ENCODE measurements at regions not wholly inside any gene's neighbourhood (a gene's known extent, or its start where the extent isn't known, plus 50 kb on each side); places are given as distances from the start of the nearest gene placed in this dataset.

- intact Hi-C loops (cut with DNase I), result no loop called here
- Histone ChIP-seq H3K27me3 (no peaks in the 10 kb centered on the region), H3K27ac (no peak overlapping the region), H3K9me3 (no peaks in the 10 kb centered on the region), H3K4me3 (no peak overlapping the region), H3K4me1 (no peaks in the 10 kb centered on the region), H3K36me3 (no peaks in the 10 kb centered on the region)
- TF ChIP-seq CTCF (IDR thresholded peaks at IDR 0.05), result no peak
- no peak for DNase-seq (ENCODE audit: low spot score in 2 of 2)
Measured at GRCh38 chr3:135560847-135561246, 404.7 kb upstream of the PPP2R3A start.

DNA sequence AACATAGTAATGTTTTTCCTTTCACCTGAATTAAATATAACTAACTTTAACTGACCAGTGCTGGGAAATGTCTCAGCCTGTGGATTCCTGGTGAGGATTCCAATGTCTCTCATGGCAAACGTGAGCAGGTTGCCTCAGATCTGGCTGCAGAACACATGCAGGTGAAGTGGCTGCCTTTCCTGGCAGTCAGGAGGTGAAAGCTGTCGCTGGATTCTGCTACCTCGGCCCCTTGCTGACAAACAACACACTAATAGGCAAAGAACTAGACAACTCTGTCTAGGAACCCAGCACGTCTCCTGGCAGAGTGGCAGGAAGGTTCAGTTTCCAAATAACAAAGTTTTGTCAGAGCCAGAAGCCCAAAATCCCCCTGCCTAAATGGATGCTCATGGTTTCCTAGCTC lies 400.8 kb upstream of the PPP2R3A start:
- Histone ChIP-seq H3K27me3 (no peaks in the 10 kb centered on the region), H3K4me1 (no peaks in the 10 kb centered on the region), H3K27ac (no peak overlapping the region), H3K36me3 (no peaks in the 10 kb centered on the region), H3K4me3 (no peak overlapping the region), H3K9me3 (no peaks in the 10 kb centered on the region)
- no peak for DNase-seq (ENCODE audit: low spot score in 2 of 2)
- TF ChIP-seq CTCF (IDR thresholded peaks at IDR 0.05), result no peak
- intact Hi-C loops (cut with DNase I), result no loop called here

GRCh38 chr3:135565546-135565945 lies 400.0 kb upstream of the PPP2R3A start:
- Histone ChIP-seq H3K27me3 (no peaks in the 10 kb centered on the region), H3K9me3 (no peaks in the 10 kb centered on the region), H3K36me3 (no peaks in the 10 kb centered on the region), H3K27ac (no peak overlapping the region), H3K4me1 (no peaks in the 10 kb centered on the region), H3K4me3 (no peak overlapping the region)
- intact Hi-C loops (cut with DNase I), result no loop called here
- no peak for DNase-seq (ENCODE audit: low spot score in 2 of 2)
- no peak for TF ChIP-seq CTCF (IDR thresholded peaks at IDR 0.05)

GRCh38 chr3:135567223-135567622 lies 398.3 kb upstream of the PPP2R3A start:
- Histone ChIP-seq H3K9me3 (no peaks in the 10 kb centered on the region), H3K27me3 (no peaks in the 10 kb centered on the region), H3K36me3 (no peaks in the 10 kb centered on the region), H3K27ac (no peak overlapping the region), H3K4me3 (no peak overlapping the region), H3K4me1 (no peaks in the 10 kb centered on the region)
- intact Hi-C loops (cut with DNase I), result no loop called here
- no peak for DNase-seq (ENCODE audit: low spot score in 2 of 2)
- no peak for TF ChIP-seq CTCF (IDR thresholded peaks at IDR 0.05)

DNA sequence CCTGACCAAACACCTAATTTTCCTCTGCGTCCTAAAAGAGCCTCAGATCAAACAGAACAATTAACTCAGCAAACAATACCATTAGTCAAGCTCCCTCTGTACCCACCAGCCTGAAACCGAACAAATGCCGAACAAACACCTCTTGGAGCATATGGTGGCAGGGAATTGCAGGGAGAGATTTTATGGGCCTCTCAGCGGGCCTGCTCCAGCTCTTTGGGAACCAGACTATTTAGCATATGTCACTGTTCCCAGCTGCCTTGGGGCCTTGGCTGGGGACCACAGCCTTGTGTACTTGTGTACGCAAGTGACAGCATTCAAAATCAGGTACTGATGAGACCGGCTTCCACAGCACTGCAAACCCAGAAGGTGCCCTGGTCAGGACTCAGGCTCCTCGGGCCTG lies 388.8 kb upstream of the PPP2R3A start:
- H3K27ac ChIP-seq, result no peak overlapping the region
- H3K36me3 ChIP-seq, result no peaks in the 10 kb centered on the region
- no peaks in the 10 kb centered on the region for H3K9me3 ChIP-seq
- no peaks in the 10 kb centered on the region for H3K4me1 ChIP-seq
- no peak overlapping the region for H3K4me3 ChIP-seq
- DNase-seq (ENCODE audit: low spot score in 2 of 2), result no peak
- no peak for TF ChIP-seq CTCF (IDR thresholded peaks at IDR 0.05)
- H3K27me3 ChIP-seq, result no peaks in the 10 kb centered on the region
- intact Hi-C loops (cut with DNase I), result no loop called here

DNA sequence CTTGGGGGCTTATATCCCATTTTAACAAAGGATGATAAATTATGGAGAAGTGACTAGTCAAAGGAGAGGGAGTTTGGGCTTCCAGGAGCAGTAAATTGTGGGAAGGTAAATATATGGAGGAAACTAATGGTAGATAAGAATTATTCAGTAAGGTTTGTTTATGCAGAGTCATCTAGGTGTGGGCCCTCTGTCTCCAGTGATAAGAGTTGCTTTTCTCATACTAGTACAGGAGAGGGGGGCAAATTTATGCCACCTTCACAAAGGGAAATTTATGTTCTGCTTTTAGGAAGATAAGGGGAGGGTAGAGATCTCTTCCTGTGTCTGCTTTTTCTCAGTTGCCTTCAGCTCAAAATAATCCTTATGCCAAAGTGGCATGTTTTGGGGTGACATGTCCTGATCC lies 383.7 kb upstream of the PPP2R3A start:
- H3K36me3 ChIP-seq, result no peaks in the 10 kb centered on the region
- no peak for TF ChIP-seq CTCF (IDR thresholded peaks at IDR 0.05)
- no peaks in the 10 kb centered on the region for H3K27me3 ChIP-seq
- no peak overlapping the region for H3K4me3 ChIP-seq
- H3K4me1 ChIP-seq, result no peaks in the 10 kb centered on the region
- H3K9me3 ChIP-seq, result no peaks in the 10 kb centered on the region
- no peak overlapping the region for H3K27ac ChIP-seq
- no peak for DNase-seq (ENCODE audit: low spot score in 2 of 2)
- intact Hi-C loops (cut with DNase I), result no loop called here

Data from ascending aorta (tissue), 2 donors.